Neutrophil (primary cell): ENCODE measurements at regions not wholly inside any gene's neighbourhood (a gene's known extent, or its start where the extent isn't known, plus 50 kb on each side); places are given as distances from the start of the nearest gene placed in this dataset.

Source experiments
- H3K27ac ChIP-seq: fragments of 200-600 bp; sonication (generic); 2 replicates; pipeline ENCODE4 v1.5.1; 2016; ENCODE audit warnings: mild to moderate bottlenecking, moderate library complexity
- H3K27me3 ChIP-seq: fragments of 200-600 bp; sonication (generic); 2 replicates; pipeline ENCODE4 v1.6.0; 2016; ENCODE audit warnings: mild to moderate bottlenecking
- H3K36me3 ChIP-seq: fragments of 200-600 bp; sonication (generic); 2 replicates; pipeline ENCODE4 v1.5.1; 2017
- H3K4me1 ChIP-seq, 2 experiments: fragments of 200-600 bp in 1 of 2; sonication (generic) in 1 of 2; 1 replicate in 1 of 2; 2 replicates in 1 of 2; pipeline versions ENCODE4 v1.5.1 to v1.6.1; 2013 to 2016; ENCODE audit warnings: low read depth in 1 of 2, low read length in 1 of 2, mild to moderate bottlenecking in 1 of 2, moderate library complexity in 1 of 2; ENCODE audit not compliant: control insufficient read depth in 1 of 2, insufficient read depth in 1 of 2
- H3K4me3 ChIP-seq, 2 experiments: fragments of 200-600 bp in 1 of 2; sonication (generic) in 1 of 2; 1 replicate in 1 of 2; 2 replicates in 1 of 2; pipeline ENCODE4 v1.5.1; 2013 to 2016; ENCODE audit warnings: low read depth in 1 of 2, low read length in 1 of 2, mild to moderate bottlenecking in 1 of 2, moderate library complexity in 1 of 2
- H3K9me3 ChIP-seq: fragments of 200-600 bp; sonication (generic); 2 replicates; pipeline ENCODE4 v1.5.1; 2016
- TF ChIP-seq, protein P1 (sequence below): fragments of 200-600 bp; sonication (generic); IDR thresholded peaks from 2 replicates; pipeline ENCODE4 v1.5.1; 2016; ENCODE audit warnings: antibody characterized with exemption

DNA sequence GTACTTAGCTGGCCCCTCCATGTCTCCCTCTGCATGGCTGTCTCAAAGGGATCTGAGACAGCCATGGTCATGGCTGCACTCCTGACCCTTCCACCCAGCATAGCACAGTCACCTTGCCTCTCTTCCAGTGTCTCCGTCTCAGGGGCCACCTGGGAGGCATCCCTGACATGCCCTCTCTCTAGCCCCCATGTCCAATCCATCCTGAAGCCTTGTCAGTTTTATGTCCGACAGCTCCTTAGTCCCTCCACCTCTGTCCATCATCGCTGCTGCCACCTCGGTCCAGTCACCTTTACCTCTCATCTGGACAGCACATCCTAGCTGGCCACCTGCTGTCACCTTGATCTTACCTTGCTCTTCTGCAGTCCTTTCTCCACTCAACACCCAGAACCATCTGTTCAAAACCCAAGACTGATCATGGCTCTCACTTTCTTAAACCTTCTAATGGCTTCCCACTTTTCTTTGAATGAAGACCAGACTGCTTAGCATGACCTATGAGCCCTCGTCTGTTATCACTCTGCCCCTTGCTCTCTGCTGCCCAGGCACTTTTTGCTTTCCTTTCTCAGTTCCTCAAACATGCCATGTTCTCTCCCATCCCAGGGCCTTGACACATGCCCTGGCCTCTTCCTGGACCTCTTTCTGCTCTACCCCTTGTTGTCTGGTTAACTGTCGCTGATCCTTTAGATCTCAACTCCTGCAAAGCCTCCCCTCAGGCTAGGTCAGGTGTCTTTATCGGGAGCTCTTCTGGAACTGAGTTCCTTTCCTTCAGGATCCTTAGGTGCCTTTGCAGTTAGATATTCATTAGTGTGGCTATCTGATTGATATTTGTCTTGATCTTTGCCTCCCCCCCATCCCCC is 181.8 kb upstream of the PITX1 start:
- H3K4me1 ChIP-seq, result peaks cover 15 to 16% of the 10 kb centered on the region in 2 experiments
- H3K4me3 ChIP-seq, result no peak overlapping the region
- TF ChIP-seq, protein P1, sequence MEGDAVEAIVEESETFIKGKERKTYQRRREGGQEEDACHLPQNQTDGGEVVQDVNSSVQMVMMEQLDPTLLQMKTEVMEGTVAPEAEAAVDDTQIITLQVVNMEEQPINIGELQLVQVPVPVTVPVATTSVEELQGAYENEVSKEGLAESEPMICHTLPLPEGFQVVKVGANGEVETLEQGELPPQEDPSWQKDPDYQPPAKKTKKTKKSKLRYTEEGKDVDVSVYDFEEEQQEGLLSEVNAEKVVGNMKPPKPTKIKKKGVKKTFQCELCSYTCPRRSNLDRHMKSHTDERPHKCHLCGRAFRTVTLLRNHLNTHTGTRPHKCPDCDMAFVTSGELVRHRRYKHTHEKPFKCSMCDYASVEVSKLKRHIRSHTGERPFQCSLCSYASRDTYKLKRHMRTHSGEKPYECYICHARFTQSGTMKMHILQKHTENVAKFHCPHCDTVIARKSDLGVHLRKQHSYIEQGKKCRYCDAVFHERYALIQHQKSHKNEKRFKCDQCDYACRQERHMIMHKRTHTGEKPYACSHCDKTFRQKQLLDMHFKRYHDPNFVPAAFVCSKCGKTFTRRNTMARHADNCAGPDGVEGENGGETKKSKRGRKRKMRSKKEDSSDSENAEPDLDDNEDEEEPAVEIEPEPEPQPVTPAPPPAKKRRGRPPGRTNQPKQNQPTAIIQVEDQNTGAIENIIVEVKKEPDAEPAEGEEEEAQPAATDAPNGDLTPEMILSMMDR, result no peak
- peaks cover 20% of the 10 kb centered on the region for H3K27me3 ChIP-seq
- no peaks in the 10 kb centered on the region for H3K36me3 ChIP-seq
- no peaks in the 10 kb centered on the region for H3K9me3 ChIP-seq
- no peak overlapping the region for H3K27ac ChIP-seq

DNA sequence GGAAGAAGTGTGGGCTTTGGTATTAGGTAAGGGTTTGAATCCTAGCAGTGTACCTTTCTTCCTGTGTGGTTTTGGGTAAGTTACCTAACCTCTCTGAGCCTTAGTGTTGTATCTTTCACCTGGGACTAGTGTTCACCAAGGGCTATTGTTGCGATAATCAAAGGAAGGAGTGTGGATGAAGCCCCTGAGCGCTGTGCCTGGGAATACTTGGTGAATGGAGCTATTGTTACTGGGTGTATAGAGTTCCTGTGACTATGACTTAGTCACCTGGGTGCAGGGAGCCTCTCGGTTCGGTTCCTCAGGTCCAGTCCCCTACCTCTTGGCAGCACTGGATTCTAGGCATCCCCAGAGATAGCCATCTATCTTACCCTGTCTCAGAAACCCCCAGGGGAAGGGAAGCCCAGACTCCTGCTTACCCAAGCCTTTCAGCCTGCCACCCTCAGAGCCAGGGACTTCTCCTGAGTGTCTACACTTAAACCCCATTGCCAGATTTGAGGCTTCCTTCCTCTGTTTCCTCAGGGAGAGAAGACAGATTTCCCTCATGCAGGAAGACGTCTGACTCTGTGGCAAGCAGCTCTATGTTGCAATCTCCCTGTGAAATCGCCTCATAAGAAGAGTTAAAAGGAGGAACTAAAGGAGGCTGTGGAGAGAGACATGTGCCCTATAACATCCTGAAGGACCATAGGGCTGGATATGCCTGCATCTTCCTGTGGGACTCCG is 181.0 kb upstream of the PITX1 start:
- peaks cover 20% of the 10 kb centered on the region for H3K27me3 ChIP-seq
- peak overlapping the region; percentile 25 for H3K27ac ChIP-seq
- no peak overlapping the region for H3K4me3 ChIP-seq
- H3K4me1 ChIP-seq, result peaks cover 15 to 16% of the 10 kb centered on the region in 2 experiments
- H3K36me3 ChIP-seq, result no peaks in the 10 kb centered on the region
- no peaks in the 10 kb centered on the region for H3K9me3 ChIP-seq
- TF ChIP-seq, protein P1, result no peak

DNA sequence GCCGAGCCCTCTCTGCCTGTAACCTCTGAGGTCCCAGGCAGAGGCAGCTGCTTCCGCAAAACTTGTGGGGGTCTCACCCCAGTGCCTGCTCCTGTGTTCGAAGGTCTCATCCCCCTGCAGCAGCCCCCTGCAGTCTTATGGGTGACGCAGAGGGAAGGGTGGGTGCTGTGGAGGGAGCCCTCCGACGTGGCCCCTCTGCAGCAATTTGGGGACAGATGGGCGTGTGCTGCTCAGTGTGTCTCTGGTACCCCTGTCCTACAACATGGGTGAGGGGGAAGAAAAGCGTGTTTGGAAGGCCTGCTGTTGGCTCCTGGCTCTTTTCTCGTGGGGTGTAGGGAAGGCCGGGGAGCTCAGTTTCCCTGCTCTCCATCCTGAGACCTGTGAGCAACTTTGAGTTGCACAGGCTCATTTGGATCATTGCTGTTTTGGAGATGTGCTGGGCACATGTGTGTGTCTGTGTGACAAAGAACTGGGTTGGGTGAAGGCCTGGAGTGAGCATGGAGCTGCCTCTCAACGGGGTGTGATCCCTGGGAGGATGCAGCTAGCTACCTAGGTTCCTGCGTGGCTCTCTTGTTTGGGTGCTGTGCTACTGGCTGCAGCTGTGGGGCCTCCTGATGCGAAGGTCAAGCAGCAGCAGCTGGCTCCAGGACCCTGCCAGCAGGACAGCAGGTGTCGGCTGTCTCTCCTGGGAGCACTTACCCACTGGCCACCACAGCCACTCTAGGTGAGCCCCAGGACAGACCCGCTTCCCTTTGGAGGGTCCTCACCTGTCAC is 179.6 kb upstream of the PITX1 start:
- H3K9me3 ChIP-seq, result no peaks in the 10 kb centered on the region
- no peak overlapping the region for H3K27ac ChIP-seq
- peaks cover 20% of the 10 kb centered on the region for H3K27me3 ChIP-seq
- H3K36me3 ChIP-seq, result no peaks in the 10 kb centered on the region
- no peak overlapping the region for H3K4me3 ChIP-seq
- peaks cover 15 to 16% of the 10 kb centered on the region in 2 experiments for H3K4me1 ChIP-seq
- TF ChIP-seq, protein P1, result no peak

DNA sequence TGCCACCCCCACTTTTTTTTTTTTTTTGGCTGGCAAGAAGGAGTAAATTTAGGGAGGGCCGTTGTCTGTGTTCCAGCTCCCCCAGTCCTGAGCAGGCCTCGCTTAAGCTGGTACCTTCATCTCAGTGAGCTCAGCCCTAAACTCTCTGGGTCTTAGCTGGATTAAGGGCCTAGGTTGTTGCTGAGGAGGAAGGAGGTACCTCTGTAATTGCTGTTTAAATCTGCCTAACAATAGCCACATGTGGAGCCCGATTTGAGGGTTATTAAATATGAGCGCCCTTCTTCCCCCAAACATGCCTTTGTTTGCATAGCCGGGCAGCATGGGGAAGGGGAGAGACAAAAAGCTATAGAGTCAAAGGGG is 179.0 kb upstream of the PITX1 start:
- H3K9me3 ChIP-seq, result no peaks in the 10 kb centered on the region
- H3K27me3 ChIP-seq, result peaks cover 20% of the 10 kb centered on the region
- no peak overlapping the region for H3K27ac ChIP-seq
- H3K4me3 ChIP-seq, result no peak overlapping the region
- peaks cover 15 to 16% of the 10 kb centered on the region in 2 experiments for H3K4me1 ChIP-seq
- TF ChIP-seq, protein P1, result no peak
- H3K36me3 ChIP-seq, result no peaks in the 10 kb centered on the region

DNA sequence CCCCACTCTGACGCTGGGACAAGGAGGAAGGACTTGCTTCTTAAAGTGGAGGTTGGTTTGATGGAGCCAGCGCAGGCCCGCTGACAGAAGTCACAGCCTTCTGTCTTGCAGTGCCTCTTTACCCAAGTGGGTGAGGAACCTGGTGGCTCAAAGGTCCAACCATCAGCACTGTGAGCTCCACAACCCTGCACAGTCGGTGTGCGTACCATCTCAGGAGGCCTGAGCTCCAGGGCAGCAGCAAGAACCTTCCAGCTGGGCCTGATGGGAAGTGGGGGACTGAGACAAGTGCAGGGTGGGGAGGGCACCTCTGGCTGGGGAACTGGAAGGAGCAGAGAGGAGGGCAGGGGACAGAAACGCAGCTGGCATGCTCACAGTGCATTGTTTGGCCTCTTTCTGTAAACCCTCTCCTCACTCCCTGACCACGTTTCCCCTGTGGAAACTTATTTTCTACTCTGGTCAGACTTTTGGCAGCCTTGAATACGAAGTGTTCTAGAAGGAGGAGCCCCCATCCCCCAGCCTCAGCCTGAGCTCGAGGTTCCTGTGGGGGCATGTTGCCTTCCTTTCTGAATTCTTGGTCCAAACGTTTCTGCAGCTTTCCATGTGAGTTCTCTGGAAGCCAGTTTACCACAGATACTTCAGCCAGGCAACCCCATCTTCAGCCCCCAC is 178.5 kb upstream of the PITX1 start:
- peaks cover 15 to 16% of the 10 kb centered on the region in 2 experiments for H3K4me1 ChIP-seq
- H3K36me3 ChIP-seq, result no peaks in the 10 kb centered on the region
- no peak overlapping the region for H3K27ac ChIP-seq
- no peaks in the 10 kb centered on the region for H3K9me3 ChIP-seq
- peaks cover 20% of the 10 kb centered on the region for H3K27me3 ChIP-seq
- H3K4me3 ChIP-seq, result no peak overlapping the region
- TF ChIP-seq, protein P1, result no peak
